OCI-LY7 (cell line): ENCODE measurements at regions not wholly inside any gene's neighbourhood (a gene's known extent, or its start where the extent isn't known, plus 50 kb on each side); places are given as distances from the start of the nearest gene placed in this dataset.

Experiments
- EZH2phosphoT487 ChIP-seq: fragments of 200-600 bp; sonication (generic); IDR thresholded peaks from 2 replicates; pipeline ENCODE4 v1.6.1; 2018; ENCODE audit warnings: low read depth, borderline replicate concordance, mild to moderate bottlenecking, mixed run types, antibody characterized with exemption, low read length, moderate library complexity, mixed read lengths
- TF ChIP-seq, protein P1 (sequence below): fragments of 200-600 bp; sonication (generic); conservative IDR thresholded peaks from 2 replicates; pipeline ENCODE4 v1.5.1; 2014; ENCODE audit warnings: mild to moderate bottlenecking, antibody characterized with exemption, low read length, moderate library complexity, mixed read lengths

DNA sequence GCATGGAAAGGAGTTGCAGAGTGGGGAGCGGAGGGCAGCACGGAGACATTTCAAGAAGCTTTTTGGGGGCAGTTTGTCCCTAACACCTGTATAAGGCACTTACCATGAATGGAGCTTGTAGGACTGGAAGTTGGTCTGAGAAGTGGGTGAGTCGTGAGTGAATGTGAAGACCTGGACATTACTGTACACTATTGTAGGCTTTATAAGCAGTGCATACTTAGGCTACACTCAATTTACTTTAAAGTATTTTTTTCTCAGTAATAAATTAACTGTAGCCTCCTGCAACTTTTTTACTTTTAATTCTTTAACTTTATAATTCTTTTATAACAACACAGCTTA, 141.6 kb upstream of the ETV3 start:
- TF ChIP-seq, protein P1, sequence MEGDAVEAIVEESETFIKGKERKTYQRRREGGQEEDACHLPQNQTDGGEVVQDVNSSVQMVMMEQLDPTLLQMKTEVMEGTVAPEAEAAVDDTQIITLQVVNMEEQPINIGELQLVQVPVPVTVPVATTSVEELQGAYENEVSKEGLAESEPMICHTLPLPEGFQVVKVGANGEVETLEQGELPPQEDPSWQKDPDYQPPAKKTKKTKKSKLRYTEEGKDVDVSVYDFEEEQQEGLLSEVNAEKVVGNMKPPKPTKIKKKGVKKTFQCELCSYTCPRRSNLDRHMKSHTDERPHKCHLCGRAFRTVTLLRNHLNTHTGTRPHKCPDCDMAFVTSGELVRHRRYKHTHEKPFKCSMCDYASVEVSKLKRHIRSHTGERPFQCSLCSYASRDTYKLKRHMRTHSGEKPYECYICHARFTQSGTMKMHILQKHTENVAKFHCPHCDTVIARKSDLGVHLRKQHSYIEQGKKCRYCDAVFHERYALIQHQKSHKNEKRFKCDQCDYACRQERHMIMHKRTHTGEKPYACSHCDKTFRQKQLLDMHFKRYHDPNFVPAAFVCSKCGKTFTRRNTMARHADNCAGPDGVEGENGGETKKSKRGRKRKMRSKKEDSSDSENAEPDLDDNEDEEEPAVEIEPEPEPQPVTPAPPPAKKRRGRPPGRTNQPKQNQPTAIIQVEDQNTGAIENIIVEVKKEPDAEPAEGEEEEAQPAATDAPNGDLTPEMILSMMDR: no peak
- no peak for TF ChIP-seq EZH2phosphoT487
